ENCODE measurements at regions not wholly inside any gene's neighbourhood (a gene's known extent, or its start where the extent isn't known, plus 50 kb on each side); places are given as distances from the start of the nearest gene placed in this dataset.

DNA sequence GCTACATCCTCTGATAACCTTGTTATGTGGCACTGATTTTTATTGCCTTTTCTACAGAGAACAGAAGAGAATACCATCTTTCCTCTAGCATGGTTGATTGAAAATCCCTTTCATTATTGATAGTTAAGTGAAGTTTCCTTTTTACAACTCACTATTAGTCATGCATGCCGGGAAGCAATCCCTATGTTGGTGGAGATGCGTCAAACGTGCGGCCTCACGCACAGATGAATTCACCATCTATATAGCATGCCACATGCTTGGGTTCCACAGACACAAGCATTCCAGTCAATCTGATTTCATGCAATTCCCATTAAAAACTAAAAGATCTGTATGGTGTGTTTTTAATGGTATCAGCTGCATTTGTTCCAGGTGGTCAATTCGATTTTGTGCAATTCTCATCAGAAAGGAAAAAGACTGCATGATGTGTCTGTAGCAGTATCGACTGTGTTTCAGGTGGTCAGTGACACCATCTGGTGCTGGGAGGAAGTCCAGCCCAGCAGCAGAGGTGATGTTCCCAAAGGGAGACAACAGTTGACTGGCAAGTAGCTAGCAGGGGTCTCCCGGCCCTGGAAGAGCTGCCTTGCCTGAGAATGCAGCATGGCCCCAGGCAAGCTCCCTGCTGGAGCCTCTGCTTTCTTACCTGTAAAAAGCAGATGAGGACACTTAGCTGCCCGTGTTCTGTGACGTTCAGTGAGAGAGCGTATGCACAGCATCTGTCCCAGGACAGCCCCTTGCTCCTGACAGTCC lies 151.3 kb upstream of the NCK2 start:
- no peak overlapping the region for H3K4me3 ChIP-seq (replicated peaks in 1 of 2; ENCODE audit: low read depth in 1 of 2, low read length in 2 of 2)
- peaks cover 0 to 11% of the 10 kb centered on the region in 2 experiments; a peak in 2 of 4 replicates for H3K4me1 ChIP-seq (ENCODE audit: control insufficient read depth in 1 of 2, insufficient read depth in 2 of 2, low read length in 2 of 2)
- no peaks in the 10 kb centered on the region for H3K27me3 ChIP-seq (ENCODE audit: insufficient read depth, low read length)
- H3K27ac ChIP-seq (ENCODE audit: low read depth, low read length) = no peak overlapping the region
- TF ChIP-seq POLR2AphosphoS5 (IDR thresholded peaks at IDR 0.05; ENCODE audit: low read depth, low read length) = no peak
- no peak for TF ChIP-seq CBX3 (IDR thresholded peaks at IDR 0.05; ENCODE audit: low read depth)
- no peak for TF ChIP-seq ELF1 (IDR thresholded peaks at IDR 0.05; ENCODE audit: borderline replicate concordance, low read depth)
- TF ChIP-seq YY1 (IDR thresholded peaks at IDR 0.05; ENCODE audit: extremely low read depth, insufficient replicate concordance, low read depth, low read length) = no peak
- TF ChIP-seq SRF (IDR thresholded peaks at IDR 0.05; ENCODE audit: low read depth) = no peak
- no peak for TF ChIP-seq SIN3A (IDR thresholded peaks at IDR 0.05; ENCODE audit: low read depth)
- no peak for TF ChIP-seq TCF7L2 (IDR thresholded peaks at IDR 0.05; ENCODE audit: borderline replicate concordance, extremely low read depth, insufficient read depth, insufficient read length)
- TF ChIP-seq EGR1 (IDR thresholded peaks at IDR 0.05; ENCODE audit: low read depth) = no peak
- no peak for TF ChIP-seq FOSL1 (IDR thresholded peaks at IDR 0.05; ENCODE audit: low read depth)
- TF ChIP-seq ZNF274 (IDR thresholded peaks at IDR 0.05; ENCODE audit: low read depth, low read length) = no peak
- no peak overlapping the region for H2AFZ ChIP-seq (ENCODE audit: low read depth, low read length, poor library complexity, severe bottlenecking)
- no TSS peak for BruUV-seq (replicated peaks)
- no peak overlapping the region for H3K4me2 ChIP-seq (ENCODE audit: low read length)
- H3K36me3 ChIP-seq (ENCODE audit: control insufficient read depth in 1 of 2, insufficient read depth in 2 of 2, low read length in 2 of 2) = no peaks in the 10 kb centered on the region
- no peaks in the 10 kb centered on the region for H3K79me2 ChIP-seq (ENCODE audit: insufficient read depth, low read length)
- ChIA-PET POLR2A (no interaction called here), CTCF (no interaction called here), RAD21 (ENCODE audit: low non-redundant PET in 1 of 2, low total read pairs in 2 of 2, uncharacterized antibody in 2 of 2, unreplicated experiment in 2 of 2) (no interaction called here)
- H3K9me2 ChIP-seq (ENCODE audit: insufficient read depth) = no peaks in the 10 kb centered on the region
- H3K9ac ChIP-seq (ENCODE audit: low read length) = no peak overlapping the region
- intact Hi-C loops (cut with micrococcal nuclease) = no loop called here
- DNase-seq (ENCODE audit: low read depth, low spot score) (no peak), ATAC-seq (no peak)
- H3K9me3 ChIP-seq (ENCODE audit: control insufficient read depth in 1 of 2, insufficient read depth in 1 of 2, low read depth in 1 of 2, low read length in 2 of 2) = peaks cover 0 to 4% of the 10 kb centered on the region in 2 experiments; a peak in 2 of 4 replicates
- H4K20me1 ChIP-seq (ENCODE audit: insufficient read depth) = no peaks in the 10 kb centered on the region

DNA sequence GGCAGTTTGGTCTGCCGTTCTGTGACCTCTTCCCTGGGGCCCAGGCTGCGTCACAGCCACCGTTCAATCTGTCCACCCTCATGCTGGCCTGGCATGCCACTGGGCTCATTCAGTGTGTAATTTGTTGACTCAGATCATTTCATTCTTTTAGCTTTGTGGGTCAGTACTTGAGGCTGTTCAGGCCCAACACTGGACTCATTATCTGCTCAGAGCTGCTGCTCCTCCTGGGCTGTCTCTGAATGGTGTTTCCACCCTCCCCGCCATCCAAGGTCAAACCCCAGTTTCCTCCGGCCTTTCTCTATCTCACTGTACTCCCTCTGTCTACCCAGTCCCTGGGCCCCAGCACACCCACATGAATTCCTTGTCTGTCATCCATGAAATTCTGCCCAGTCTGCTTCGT lies 152.4 kb upstream of the NCK2 start:
- H3K4me2 ChIP-seq (ENCODE audit: low read length) = no peak overlapping the region
- no peak for TF ChIP-seq TCF7L2 (IDR thresholded peaks at IDR 0.05; ENCODE audit: borderline replicate concordance, extremely low read depth, insufficient read depth, insufficient read length)
- TF ChIP-seq, protein P1, sequence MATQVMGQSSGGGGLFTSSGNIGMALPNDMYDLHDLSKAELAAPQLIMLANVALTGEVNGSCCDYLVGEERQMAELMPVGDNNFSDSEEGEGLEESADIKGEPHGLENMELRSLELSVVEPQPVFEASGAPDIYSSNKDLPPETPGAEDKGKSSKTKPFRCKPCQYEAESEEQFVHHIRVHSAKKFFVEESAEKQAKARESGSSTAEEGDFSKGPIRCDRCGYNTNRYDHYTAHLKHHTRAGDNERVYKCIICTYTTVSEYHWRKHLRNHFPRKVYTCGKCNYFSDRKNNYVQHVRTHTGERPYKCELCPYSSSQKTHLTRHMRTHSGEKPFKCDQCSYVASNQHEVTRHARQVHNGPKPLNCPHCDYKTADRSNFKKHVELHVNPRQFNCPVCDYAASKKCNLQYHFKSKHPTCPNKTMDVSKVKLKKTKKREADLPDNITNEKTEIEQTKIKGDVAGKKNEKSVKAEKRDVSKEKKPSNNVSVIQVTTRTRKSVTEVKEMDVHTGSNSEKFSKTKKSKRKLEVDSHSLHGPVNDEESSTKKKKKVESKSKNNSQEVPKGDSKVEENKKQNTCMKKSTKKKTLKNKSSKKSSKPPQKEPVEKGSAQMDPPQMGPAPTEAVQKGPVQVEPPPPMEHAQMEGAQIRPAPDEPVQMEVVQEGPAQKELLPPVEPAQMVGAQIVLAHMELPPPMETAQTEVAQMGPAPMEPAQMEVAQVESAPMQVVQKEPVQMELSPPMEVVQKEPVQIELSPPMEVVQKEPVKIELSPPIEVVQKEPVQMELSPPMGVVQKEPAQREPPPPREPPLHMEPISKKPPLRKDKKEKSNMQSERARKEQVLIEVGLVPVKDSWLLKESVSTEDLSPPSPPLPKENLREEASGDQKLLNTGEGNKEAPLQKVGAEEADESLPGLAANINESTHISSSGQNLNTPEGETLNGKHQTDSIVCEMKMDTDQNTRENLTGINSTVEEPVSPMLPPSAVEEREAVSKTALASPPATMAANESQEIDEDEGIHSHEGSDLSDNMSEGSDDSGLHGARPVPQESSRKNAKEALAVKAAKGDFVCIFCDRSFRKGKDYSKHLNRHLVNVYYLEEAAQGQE (IDR thresholded peaks at IDR 0.05; ENCODE audit: low read depth) = no peak
- TF ChIP-seq, protein P2, sequence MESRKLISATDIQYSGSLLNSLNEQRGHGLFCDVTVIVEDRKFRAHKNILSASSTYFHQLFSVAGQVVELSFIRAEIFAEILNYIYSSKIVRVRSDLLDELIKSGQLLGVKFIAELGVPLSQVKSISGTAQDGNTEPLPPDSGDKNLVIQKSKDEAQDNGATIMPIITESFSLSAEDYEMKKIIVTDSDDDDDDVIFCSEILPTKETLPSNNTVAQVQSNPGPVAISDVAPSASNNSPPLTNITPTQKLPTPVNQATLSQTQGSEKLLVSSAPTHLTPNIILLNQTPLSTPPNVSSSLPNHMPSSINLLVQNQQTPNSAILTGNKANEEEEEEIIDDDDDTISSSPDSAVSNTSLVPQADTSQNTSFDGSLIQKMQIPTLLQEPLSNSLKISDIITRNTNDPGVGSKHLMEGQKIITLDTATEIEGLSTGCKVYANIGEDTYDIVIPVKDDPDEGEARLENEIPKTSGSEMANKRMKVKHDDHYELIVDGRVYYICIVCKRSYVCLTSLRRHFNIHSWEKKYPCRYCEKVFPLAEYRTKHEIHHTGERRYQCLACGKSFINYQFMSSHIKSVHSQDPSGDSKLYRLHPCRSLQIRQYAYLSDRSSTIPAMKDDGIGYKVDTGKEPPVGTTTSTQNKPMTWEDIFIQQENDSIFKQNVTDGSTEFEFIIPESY (IDR thresholded peaks at IDR 0.05; ENCODE audit: extremely low read depth, insufficient replicate concordance, low read length) = no peak

More for the DNA sequence above, 152.4 kb upstream of the NCK2 start:
- H4K20me1 ChIP-seq (ENCODE audit: insufficient read depth) = no peaks in the 10 kb centered on the region
- no peaks in the 10 kb centered on the region for H3K9me2 ChIP-seq (ENCODE audit: insufficient read depth)
- intact Hi-C loops (cut with micrococcal nuclease) = no loop called here
- no peak overlapping the region for H2AFZ ChIP-seq (ENCODE audit: low read depth, low read length, poor library complexity, severe bottlenecking)
- H3K79me2 ChIP-seq (ENCODE audit: insufficient read depth, low read length) = no peaks in the 10 kb centered on the region
- ChIA-PET RAD21 (ENCODE audit: low non-redundant PET in 1 of 2, low total read pairs in 2 of 2, uncharacterized antibody in 2 of 2, unreplicated experiment in 2 of 2) (no interaction called here), POLR2A (interaction anchor here (0.6 kb wide), 1 partner anchor 13 kb away, joined by 3 read pairs; no protein-coding TSS in a partner anchor), CTCF (no interaction called here)
- no peak for ATAC-seq
- H3K27me3 ChIP-seq (ENCODE audit: insufficient read depth, low read length) = no peaks in the 10 kb centered on the region
- H3K4me1 ChIP-seq (ENCODE audit: control insufficient read depth in 1 of 2, insufficient read depth in 2 of 2, low read length in 2 of 2) = peaks cover 0 to 11% of the 10 kb centered on the region in 2 experiments; a peak in 2 of 4 replicates
- H3K36me3 ChIP-seq (ENCODE audit: control insufficient read depth in 1 of 2, insufficient read depth in 2 of 2, low read length in 2 of 2) = no peaks in the 10 kb centered on the region
- no peak for DNase-seq (ENCODE audit: low read depth, low spot score)
- BruUV-seq (replicated peaks) = no TSS peak
- no peak overlapping the region for H3K4me3 ChIP-seq (replicated peaks in 1 of 2; ENCODE audit: low read depth in 1 of 2, low read length in 2 of 2)
- no peak overlapping the region for H3K27ac ChIP-seq (ENCODE audit: low read depth, low read length)
- peaks cover 0 to 4% of the 10 kb centered on the region in 2 experiments; a peak in 2 of 4 replicates for H3K9me3 ChIP-seq (ENCODE audit: control insufficient read depth in 1 of 2, insufficient read depth in 1 of 2, low read depth in 1 of 2, low read length in 2 of 2)
- no peak overlapping the region for H3K9ac ChIP-seq (ENCODE audit: low read length)

Measured in HCT116 (cell line).